ENCODE measurements at regions not wholly inside any gene's neighbourhood (a gene's known extent, or its start where the extent isn't known, plus 50 kb on each side); places are given as distances from the start of the nearest gene placed in this dataset.

DNA sequence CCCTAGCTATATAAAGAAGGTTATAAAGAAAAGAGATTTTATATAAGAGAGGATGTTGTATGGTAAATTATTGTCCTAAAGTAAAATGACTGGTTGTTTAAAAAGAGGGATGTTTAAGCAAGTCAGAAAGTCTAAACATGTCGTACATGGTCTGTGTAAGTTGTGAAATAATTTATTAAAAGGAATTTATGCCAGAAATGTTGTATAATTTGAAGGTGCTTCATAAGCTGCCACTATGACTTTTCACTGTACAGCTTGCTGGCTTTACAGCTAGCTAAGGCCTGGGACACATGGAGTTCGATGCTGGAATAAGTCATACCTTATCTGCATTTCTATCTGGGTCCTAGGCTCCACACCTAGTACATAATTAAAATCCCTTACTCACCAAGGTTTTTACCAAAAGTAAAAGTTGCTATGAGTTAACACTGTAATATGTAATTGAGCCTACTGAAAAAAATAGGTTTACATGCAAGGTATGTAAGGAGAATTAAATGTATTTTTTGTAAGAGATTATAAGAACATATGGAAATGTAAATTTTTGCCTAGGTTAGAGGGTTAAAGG lies 59.0 kb upstream of the EDEM3 start:
- DNase-seq: no peak

DNA sequence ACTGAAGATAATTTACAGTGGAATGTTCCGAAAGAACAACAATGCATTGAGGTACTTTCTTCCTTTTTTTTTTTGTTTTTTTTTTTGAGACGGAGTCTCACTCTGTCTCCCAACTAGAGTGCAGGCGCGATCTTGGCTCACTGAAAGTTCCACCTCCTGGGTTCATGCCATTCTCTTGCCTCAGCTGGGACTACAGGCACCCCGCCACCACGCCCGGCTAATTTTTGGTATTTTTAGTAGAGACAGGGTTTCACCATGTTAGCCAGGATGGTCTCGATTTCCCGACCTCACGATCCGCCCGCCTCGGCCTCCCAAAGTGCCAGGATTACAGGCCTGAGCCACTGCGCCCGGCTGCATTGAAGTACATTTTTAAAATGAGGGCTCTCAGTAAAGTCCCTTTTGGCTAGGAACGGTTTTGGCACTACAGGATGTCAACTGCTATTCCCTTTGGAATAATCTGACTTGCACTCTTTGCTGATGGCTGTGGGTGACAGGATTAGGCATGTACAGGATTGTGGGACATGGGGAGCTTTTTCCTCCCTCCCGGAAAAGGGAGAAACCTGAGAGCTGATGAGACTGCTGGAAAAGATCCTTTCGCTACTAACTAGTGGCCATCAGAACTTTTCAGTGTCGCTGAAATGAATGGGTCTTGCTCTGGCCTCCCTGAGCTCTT lies 56.9 kb upstream of the EDEM3 start:
- no peak for DNase-seq

DNA sequence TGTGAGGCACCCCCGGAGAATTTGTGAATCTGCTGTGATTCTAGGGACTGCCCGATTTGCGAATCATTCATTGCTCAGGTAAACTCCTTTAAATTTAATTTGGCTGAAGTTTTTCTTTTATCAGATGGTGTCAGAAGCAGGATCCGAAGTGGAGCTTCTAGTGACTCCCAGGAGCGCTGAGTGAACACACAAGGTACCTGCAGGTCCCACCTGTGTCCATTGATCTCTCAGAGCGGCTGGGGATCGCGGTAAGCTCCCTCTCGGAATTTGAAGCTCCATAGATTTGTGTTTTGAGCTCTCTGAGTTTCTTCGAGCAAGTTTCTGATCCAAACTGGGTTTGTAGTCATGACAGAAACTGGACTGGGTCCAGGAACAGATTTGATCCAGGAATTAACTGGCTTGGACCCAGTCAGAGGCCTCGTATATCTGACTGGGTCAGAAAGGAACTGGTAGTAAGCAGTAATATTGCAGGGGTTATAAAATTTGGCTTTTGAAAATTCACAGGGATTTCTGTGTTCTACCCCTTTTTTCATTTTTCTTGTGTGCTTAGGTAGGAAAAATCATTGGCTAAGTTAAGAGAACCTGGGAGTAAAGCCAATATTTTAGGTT lies 56.2 kb upstream of the EDEM3 start:
- DNase-seq: no peak

DNA sequence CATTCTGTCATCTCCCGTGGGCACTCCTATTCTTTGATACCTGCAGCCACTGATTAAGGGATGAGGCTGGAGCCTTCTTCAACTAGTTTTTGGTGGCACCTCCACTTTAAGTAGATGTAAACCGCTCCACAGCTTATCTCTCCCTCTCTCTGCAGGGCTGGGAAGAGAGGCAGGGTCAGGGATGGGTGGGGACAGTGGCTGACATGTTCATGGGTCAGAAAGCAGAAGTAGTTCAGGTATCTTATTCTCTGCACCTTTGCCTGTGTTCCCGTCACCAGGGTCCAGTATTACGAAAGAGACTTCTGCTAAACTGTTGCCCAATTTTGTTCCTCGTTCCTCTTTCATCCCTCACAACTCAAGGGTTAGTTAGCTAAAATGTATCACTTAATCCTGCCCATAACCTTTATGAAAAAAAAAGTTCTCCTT lies 51.7 kb upstream of the EDEM3 start:
- no peak for DNase-seq

DNA sequence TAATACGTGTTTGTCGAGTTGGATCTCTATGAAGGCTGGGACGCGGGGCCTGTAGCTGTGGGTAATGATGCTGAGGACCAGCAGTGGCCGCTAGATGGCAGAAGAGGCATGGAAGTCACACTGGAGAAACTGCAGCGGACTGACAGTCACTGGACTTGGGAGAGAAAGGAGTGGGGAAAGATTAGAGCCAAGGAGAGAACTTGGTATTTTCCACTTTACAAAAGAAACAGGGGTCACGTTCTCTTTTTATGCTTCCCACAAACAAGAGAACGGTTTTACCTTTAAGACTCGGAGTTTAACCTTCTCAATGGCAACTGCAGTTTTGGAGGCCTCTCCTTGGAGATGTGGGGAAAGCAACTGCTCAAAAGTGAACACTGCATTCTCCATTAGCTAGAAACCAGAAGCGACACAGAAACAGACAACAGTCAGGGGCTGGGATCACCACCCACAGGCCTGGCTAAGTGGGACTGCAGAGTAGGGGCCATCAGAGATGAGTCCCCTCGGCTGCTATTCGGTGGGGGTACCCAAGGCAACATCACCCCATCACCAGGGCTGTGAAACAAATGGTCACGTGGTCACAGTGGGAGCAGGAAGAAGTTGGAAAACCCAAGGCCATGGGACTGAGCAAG lies 51.1 kb upstream of the EDEM3 start:
- DNase-seq: peak; percentile 64 to 84 (median 72)
